NCI-H226 (cell line): ENCODE measurements at regions not wholly inside any gene's neighbourhood (a gene's known extent, or its start where the extent isn't known, plus 50 kb on each side); places are given as distances from the start of the nearest gene placed in this dataset.
"Not testable (repeated sequence)": the region's sequence is repeated elsewhere in the genome, so short reads cannot be mapped to it uniquely, and the experiment has no call there.

Experiments used
- DNase-seq: peaks from one replicate; pipeline ENCODE4 v3.0.0-alpha.2; 2015

- DNase-seq: no peak
Observed at GRCh38 chr16:25431472-25431871, 173.8 kb upstream of the ZKSCAN2 start.

GRCh38 chr16:25426829-25427228 is 169.2 kb upstream of the ZKSCAN2 start:
- no peak for DNase-seq

GRCh38 chr16:25419681-25420080 is 162.0 kb upstream of the ZKSCAN2 start:
- DNase-seq: no peak

- DNase-seq: no peak
Observed at GRCh38 chr16:25419153-25419552, 161.5 kb upstream of the ZKSCAN2 start.

GRCh38 chr16:25416002-25416401 is 158.4 kb upstream of the ZKSCAN2 start:
- no peak for DNase-seq

GRCh38 chr16:25413975-25414374 is 156.3 kb upstream of the ZKSCAN2 start:
- no peak for DNase-seq

- no peak for DNase-seq
Observed at GRCh38 chr16:25413133-25413532, 155.5 kb upstream of the ZKSCAN2 start.

- DNase-seq: no peak
Observed at GRCh38 chr16:25411396-25412081, 153.9 kb upstream of the ZKSCAN2 start.

- DNase-seq: no peak
Observed at GRCh38 chr16:25403852-25404251, 146.2 kb upstream of the ZKSCAN2 start.

- DNase-seq: no peak
Observed at GRCh38 chr16:25395528-25395927, 137.9 kb upstream of the ZKSCAN2 start.

GRCh38 chr16:25390761-25391160 is 133.1 kb upstream of the ZKSCAN2 start:
- no peak for DNase-seq

- DNase-seq: no peak
Observed at GRCh38 chr16:25374556-25374955, 116.9 kb upstream of the ZKSCAN2 start.

- DNase-seq: no peak
Observed at GRCh38 chr16:25372716-25373115, 115.1 kb upstream of the ZKSCAN2 start.

GRCh38 chr16:25371342-25371741 is 113.7 kb upstream of the ZKSCAN2 start:
- DNase-seq: no peak

GRCh38 chr16:25370541-25370940 is 112.9 kb upstream of the ZKSCAN2 start:
- no peak for DNase-seq

GRCh38 chr16:25367773-25368524 is 110.3 kb upstream of the ZKSCAN2 start:
- no peak for DNase-seq

- no peak for DNase-seq
Observed at GRCh38 chr16:25366078-25366477, 108.4 kb upstream of the ZKSCAN2 start.

- DNase-seq: not testable (repeated sequence)
Observed at GRCh38 chr16:25359516-25359915, 101.9 kb upstream of the ZKSCAN2 start.

GRCh38 chr16:25344006-25344405 is 86.4 kb upstream of the ZKSCAN2 start:
- DNase-seq: no peak

- no peak for DNase-seq
Observed at GRCh38 chr16:25340973-25341372, 83.3 kb upstream of the ZKSCAN2 start.

GRCh38 chr16:25317732-25318316 is 60.2 kb upstream of the ZKSCAN2 start:
- DNase-seq: no peak

GRCh38 chr16:25311950-25312349 is 54.3 kb upstream of the ZKSCAN2 start:
- no peak for DNase-seq

- no peak for DNase-seq
Observed at GRCh38 chr16:25311039-25311438, 53.4 kb upstream of the ZKSCAN2 start.
